CD4-positive, alpha-beta T cell (primary cell): ENCODE measurements at regions not wholly inside any gene's neighbourhood (a gene's known extent, or its start where the extent isn't known, plus 50 kb on each side); places are given as distances from the start of the nearest gene placed in this dataset.

Experiments used
- ATAC-seq: fragments of 200-7000 bp; cut with Tn5 transposase; one replicate; pipeline ENCODE4 v1.10.0; 2022; ENCODE audit warnings: mild to moderate bottlenecking; ENCODE audit not compliant: poor library complexity
- CTCF ChIA-PET: fragments of 350-600 bp; sonication (Branson Sonifier 250); formaldehyde crosslinking; loops from one replicate; lab custom pipeline; 2021; ENCODE audit warnings: antibody characterized with exemption, inconsistent platforms; lab: Charles Lee
- POLR2A ChIA-PET: fragments of 350-600 bp; sonication (Branson Sonifier 250); formaldehyde crosslinking; loops from one replicate; lab custom pipeline; 2021; ENCODE audit warnings: antibody characterized with exemption, inconsistent platforms; lab: Charles Lee
- DNase-seq, 14 experiments: peaks; one replicate each; pipeline ENCODE4 v3.0.0-alpha.2; 2013 to 2020; ENCODE audit warnings: mixed read lengths in 2 of 14
- H3K27ac ChIP-seq, 2 donors: one replicate each; pipeline versions ENCODE4 v1.5.1 to v1.7.0; 2013; ENCODE audit warnings: low read length in 2 of 2, low read depth in 1 of 2, mild to moderate bottlenecking in 1 of 2
- H3K27me3 ChIP-seq, 2 experiments: 1 replicate in 1 of 2; 2 replicates in 1 of 2; pipeline versions ENCODE4 v1.6.1 to v1.7.0; 2013; ENCODE audit warnings: low read length in 2 of 2, control low read depth in 1 of 2, mild to moderate bottlenecking in 1 of 2, moderate library complexity in 1 of 2; ENCODE audit not compliant: insufficient read depth in 2 of 2, control insufficient read depth in 1 of 2
- H3K36me3 ChIP-seq: one replicate; pipeline ENCODE4 v1.6.1; 2013; ENCODE audit warnings: low read length, control low read depth; ENCODE audit not compliant: insufficient read depth
- H3K4me1 ChIP-seq: one replicate; pipeline ENCODE4 v1.6.1; 2013; ENCODE audit warnings: low read length, control low read depth; ENCODE audit not compliant: insufficient read depth
- H3K4me3 ChIP-seq: one replicate; pipeline ENCODE4 v1.5.1; 2013; ENCODE audit warnings: mild to moderate bottlenecking, low read length, moderate library complexity
- H3K9me3 ChIP-seq, 2 experiments: 1 replicate in 1 of 2; 2 replicates in 1 of 2; pipeline versions ENCODE4 v1.6.1 to v1.7.0; 2013; ENCODE audit warnings: low read length in 2 of 2, mild to moderate bottlenecking in 2 of 2, control low read depth in 1 of 2, moderate library complexity in 1 of 2; ENCODE audit not compliant: control insufficient read depth in 1 of 2, insufficient read depth in 1 of 2
- H3K27ac Mint-ChIP-seq: one replicate; pipeline ENCODE4 v1.8.0; 2020; ENCODE audit warnings: mixed read lengths
- H3K27me3 Mint-ChIP-seq: one replicate; pipeline ENCODE4 v1.8.0; 2021; ENCODE audit warnings: mixed read lengths
- H3K36me3 Mint-ChIP-seq: one replicate; pipeline ENCODE4 v1.8.0; 2021; ENCODE audit warnings: low read depth, mixed read lengths
- H3K4me1 Mint-ChIP-seq: one replicate; pipeline ENCODE4 v1.8.0; 2021; ENCODE audit warnings: low read depth, mixed read lengths
- H3K4me3 Mint-ChIP-seq: one replicate; pipeline ENCODE4 v1.8.0; 2020; ENCODE audit warnings: mild to moderate bottlenecking, mixed read lengths
- H3K9me3 Mint-ChIP-seq: one replicate; pipeline ENCODE4 v1.8.0; 2020; ENCODE audit warnings: mixed read lengths
- CTCF ChIP-seq: fragments of 200-600 bp; IDR thresholded peaks from one replicate; pipeline ENCODE4 v1.8.0; 2022; ENCODE audit warnings: antibody characterized with exemption, mild to moderate bottlenecking
- intact Hi-C, 2 experiments: fragments of 100-400 bp; cut with DNase I in 1 of 2; cut with micrococcal nuclease in 1 of 2; formaldehyde crosslinking; loops; one replicate each; pipeline versions ENCODE4 v1.15.1 to v1.9.0; 2023 to 2025; cut with DNase I, micrococcal nuclease

GRCh38 chr3:159565313-159565712 lies 423.3 kb upstream of the IL12A start:
- Histone ChIP-seq H3K27me3 (no peaks in the 10 kb centered on the region), H3K36me3 (no peaks in the 10 kb centered on the region), H3K4me1 (no peaks in the 10 kb centered on the region), H3K4me3 (no peak overlapping the region), H3K27ac (no peak overlapping the region), H3K9me3 (no peaks in the 10 kb centered on the region)
- DNase-seq (no peak), ATAC-seq (no peak)
- intact Hi-C loops: no loop called here
- H3K4me1 Mint-ChIP-seq: no peaks in the 10 kb centered on the region
- ChIA-PET POLR2A (no interaction called here), CTCF (no interaction called here)
- no peak overlapping the region for H3K27ac Mint-ChIP-seq
- no peaks in the 10 kb centered on the region for H3K9me3 Mint-ChIP-seq
- TF ChIP-seq CTCF: no peak
- H3K36me3 Mint-ChIP-seq: no peaks in the 10 kb centered on the region
- no peaks in the 10 kb centered on the region for H3K27me3 Mint-ChIP-seq
- no peak overlapping the region for H3K4me3 Mint-ChIP-seq

GRCh38 chr3:159583662-159584061 lies 405.0 kb upstream of the IL12A start:
- TF ChIP-seq CTCF: no peak
- Mint-ChIP-seq H3K36me3 (no peaks in the 10 kb centered on the region), H3K27ac (no peak overlapping the region), H3K9me3 (no peaks in the 10 kb centered on the region), H3K4me3 (no peak overlapping the region), H3K4me1 (no peaks in the 10 kb centered on the region), H3K27me3 (no peaks in the 10 kb centered on the region)
- H3K4me3 ChIP-seq: no peak overlapping the region
- POLR2A ChIA-PET: no interaction called here
- H3K4me1 ChIP-seq: no peaks in the 10 kb centered on the region
- no peak overlapping the region for H3K27ac ChIP-seq
- DNase-seq: no peak
- intact Hi-C loops: no loop called here
- no peaks in the 10 kb centered on the region for H3K27me3 ChIP-seq
- H3K9me3 ChIP-seq: no peaks in the 10 kb centered on the region
- H3K36me3 ChIP-seq: no peaks in the 10 kb centered on the region
- CTCF ChIA-PET: no interaction called here
- no peak for ATAC-seq

- H3K4me1 Mint-ChIP-seq: no peaks in the 10 kb centered on the region
- H3K27me3 ChIP-seq: no peaks in the 10 kb centered on the region
- no peaks in the 10 kb centered on the region for H3K36me3 Mint-ChIP-seq
- H3K4me3 ChIP-seq: no peak overlapping the region
- no peak overlapping the region for H3K27ac Mint-ChIP-seq
- no peak for TF ChIP-seq CTCF
- no peaks in the 10 kb centered on the region for H3K9me3 ChIP-seq
- no peak overlapping the region for H3K4me3 Mint-ChIP-seq
- no peaks in the 10 kb centered on the region for H3K36me3 ChIP-seq
- CTCF ChIA-PET: no interaction called here
- H3K4me1 ChIP-seq: no peaks in the 10 kb centered on the region
- no peaks in the 10 kb centered on the region for H3K27me3 Mint-ChIP-seq
- intact Hi-C loops: no loop called here
- no peaks in the 10 kb centered on the region for H3K9me3 Mint-ChIP-seq
- DNase-seq (no peak), ATAC-seq (no peak)
- POLR2A ChIA-PET: no interaction called here
- no peak overlapping the region for H3K27ac ChIP-seq
Measured at GRCh38 chr3:159584421-159584820, 404.2 kb upstream of the IL12A start.
